GM23338 (cell line): ENCODE measurements at regions not wholly inside any gene's neighbourhood (a gene's known extent, or its start where the extent isn't known, plus 50 kb on each side); places are given as distances from the start of the nearest gene placed in this dataset.

ENCODE experiments used
- ATAC-seq: fragments of 200-7000 bp; cut with Tn5 transposase; 3 replicates; pipeline ENCODE4 v1.9.1; 2020
- DNase-seq: peaks from one replicate; pipeline ENCODE4 v3.0.0-alpha.2; 2015; ENCODE audit warnings: low spot score
- H2AFZ ChIP-seq: fragments of 200-600 bp; sonication (generic); 2 replicates; pipeline ENCODE4 v1.8.0; 2016; ENCODE audit warnings: antibody characterized with exemption, mild to moderate bottlenecking, moderate library complexity
- H3F3A ChIP-seq: fragments of 200-600 bp; sonication (generic); replicated peaks from 2 replicates; pipeline ENCODE4 v1.8.0; 2017; ENCODE audit warnings: antibody characterized with exemption, mixed run types, low read depth
- H3K27ac ChIP-seq: fragments of 200-600 bp; sonication (generic); 2 replicates; pipeline ENCODE4 v1.6.1; 2016; ENCODE audit warnings: low read depth
- H3K27me3 ChIP-seq: fragments of 200-600 bp; sonication (generic); 2 replicates; pipeline ENCODE4 v1.8.0; 2016; ENCODE audit warnings: mild to moderate bottlenecking, mixed run types, moderate library complexity; ENCODE audit not compliant: insufficient read depth
- H3K36me3 ChIP-seq: fragments of 200-600 bp; sonication (generic); 2 replicates; pipeline ENCODE4 v1.8.0; 2016; ENCODE audit warnings: mild to moderate bottlenecking; ENCODE audit not compliant: insufficient read depth
- H3K4me1 ChIP-seq: fragments of 200-600 bp; sonication (generic); 2 replicates; pipeline ENCODE4 v1.8.0; 2016; ENCODE audit warnings: mild to moderate bottlenecking, moderate library complexity; ENCODE audit not compliant: insufficient read depth
- H3K4me2 ChIP-seq: fragments of 200-600 bp; sonication (generic); 2 replicates; pipeline ENCODE4 v1.7.1; 2017; ENCODE audit warnings: mixed run types
- H3K4me3 ChIP-seq: fragments of 200-600 bp; sonication (generic); 2 replicates; pipeline ENCODE4 v1.6.1; 2016; ENCODE audit warnings: mixed run types
- H3K79me2 ChIP-seq: fragments of 200-600 bp; sonication (generic); replicated peaks from 2 replicates; pipeline ENCODE4 v1.8.0; 2017; ENCODE audit warnings: mild to moderate bottlenecking; ENCODE audit not compliant: insufficient read depth
- H3K9me2 ChIP-seq: fragments of 200-600 bp; sonication (generic); 2 replicates; pipeline ENCODE4 v1.8.0; 2017; ENCODE audit not compliant: insufficient read depth
- H4K20me1 ChIP-seq: fragments of 200-600 bp; sonication (generic); replicated peaks from 2 replicates; pipeline ENCODE4 v1.8.0; 2017; ENCODE audit warnings: mild to moderate bottlenecking; ENCODE audit not compliant: insufficient read depth
- H3K27ac Mint-ChIP-seq: 2 replicates; pipeline ENCODE4 v1.8.0; 2020; ENCODE audit warnings: inconsistent platforms, mild to moderate bottlenecking, moderate library complexity, mixed read lengths
- H3K27me3 Mint-ChIP-seq: 3 replicates; pipeline ENCODE4 v1.8.0; 2022; ENCODE audit warnings: low read depth, mild to moderate bottlenecking, moderate library complexity, mixed read lengths, inconsistent platforms; ENCODE audit not compliant: insufficient read depth, poor library complexity
- H3K36me3 Mint-ChIP-seq: 3 replicates; pipeline ENCODE4 v1.8.0; 2021; ENCODE audit warnings: low read depth, mild to moderate bottlenecking, inconsistent platforms, moderate library complexity, mixed read lengths
- H3K4me1 Mint-ChIP-seq: 3 replicates; pipeline ENCODE4 v1.8.0; 2020; ENCODE audit warnings: mild to moderate bottlenecking, inconsistent platforms, mixed read lengths
- H3K4me3 Mint-ChIP-seq: 3 replicates; pipeline ENCODE4 v1.8.0; 2021; ENCODE audit warnings: moderate library complexity, mild to moderate bottlenecking, inconsistent platforms, mixed read lengths
- H3K9me3 Mint-ChIP-seq: 3 replicates; pipeline ENCODE4 v1.8.0; 2020; ENCODE audit warnings: moderate library complexity, mild to moderate bottlenecking, inconsistent platforms, mixed read lengths
- CREB1 ChIP-seq: fragments of 250-450 bp; sonication (Bioruptor Pico); IDR thresholded peaks from 2 replicates; pipeline ENCODE4 v1.5.0; 2020; ENCODE audit warnings: low read depth, mild to moderate bottlenecking, moderate library complexity
- EZH2 ChIP-seq: fragments of 200-600 bp; sonication (generic); IDR thresholded peaks from one replicate; pipeline ENCODE4 v1.8.0; 2017; ENCODE audit warnings: antibody characterized with exemption, mild to moderate bottlenecking, low read depth; ENCODE audit not compliant: unreplicated experiment
- EZH2phosphoT487 ChIP-seq: fragments of 200-600 bp; sonication (generic); IDR thresholded peaks from one replicate; pipeline ENCODE4 v1.8.1; 2018; ENCODE audit warnings: antibody characterized with exemption; ENCODE audit not compliant: unreplicated experiment
- JUNB ChIP-seq: IDR thresholded peaks from one replicate; pipeline ENCODE4 v1.6.1; 2016; ENCODE audit warnings: antibody characterized with exemption; ENCODE audit not compliant: unreplicated experiment
- NANOG ChIP-seq: IDR thresholded peaks from 2 replicates; pipeline ENCODE4 v1.6.1; 2016; ENCODE audit warnings: antibody characterized with exemption, borderline replicate concordance
- POLR2AphosphoS5 ChIP-seq: IDR thresholded peaks from 2 replicates; pipeline ENCODE4 v1.6.1; 2016; ENCODE audit warnings: antibody characterized with exemption, low read depth
- STAT1 ChIP-seq: IDR thresholded peaks from one replicate; pipeline ENCODE4 v1.6.1; 2016; ENCODE audit warnings: antibody characterized with exemption; ENCODE audit not compliant: unreplicated experiment
- ZNF114 ChIP-seq: fragments of 250-450 bp; sonication (Bioruptor Pico); IDR thresholded peaks from 2 replicates; pipeline ENCODE4 v1.5.0; 2020; ENCODE audit warnings: mild to moderate bottlenecking, moderate library complexity
- ZNF331 ChIP-seq: fragments of 250-450 bp; sonication (Bioruptor Pico); IDR thresholded peaks from 2 replicates; pipeline ENCODE4 v1.5.0; 2020; ENCODE audit warnings: low read depth, mild to moderate bottlenecking, moderate library complexity
- TF ChIP-seq, protein P1 (sequence below): fragments of 250-450 bp; sonication (Bioruptor Pico); IDR thresholded peaks from 2 replicates; pipeline ENCODE4 v1.5.0; 2020; ENCODE audit warnings: mild to moderate bottlenecking, moderate library complexity
- TF ChIP-seq, protein P2 (sequence below): IDR thresholded peaks from 2 replicates; pipeline ENCODE4 v1.6.1; 2016; ENCODE audit warnings: antibody characterized with exemption
- TF ChIP-seq, protein P3 (sequence below): IDR thresholded peaks from one replicate; pipeline ENCODE4 v1.6.1; 2018; ENCODE audit warnings: antibody characterized with exemption; ENCODE audit not compliant: unreplicated experiment
- TF ChIP-seq, protein P4 (sequence below), 2 experiments: fragments of 200-600 bp in 1 of 2; sonication (generic) in 1 of 2; conservative IDR thresholded peaks; 2 replicates each; pipeline versions ENCODE4 v1.5.1 to v1.6.1; 2016 to 2017; ENCODE audit warnings: antibody characterized with exemption in 2 of 2, low read depth in 2 of 2, mild to moderate bottlenecking in 2 of 2, moderate library complexity in 1 of 2

DNA sequence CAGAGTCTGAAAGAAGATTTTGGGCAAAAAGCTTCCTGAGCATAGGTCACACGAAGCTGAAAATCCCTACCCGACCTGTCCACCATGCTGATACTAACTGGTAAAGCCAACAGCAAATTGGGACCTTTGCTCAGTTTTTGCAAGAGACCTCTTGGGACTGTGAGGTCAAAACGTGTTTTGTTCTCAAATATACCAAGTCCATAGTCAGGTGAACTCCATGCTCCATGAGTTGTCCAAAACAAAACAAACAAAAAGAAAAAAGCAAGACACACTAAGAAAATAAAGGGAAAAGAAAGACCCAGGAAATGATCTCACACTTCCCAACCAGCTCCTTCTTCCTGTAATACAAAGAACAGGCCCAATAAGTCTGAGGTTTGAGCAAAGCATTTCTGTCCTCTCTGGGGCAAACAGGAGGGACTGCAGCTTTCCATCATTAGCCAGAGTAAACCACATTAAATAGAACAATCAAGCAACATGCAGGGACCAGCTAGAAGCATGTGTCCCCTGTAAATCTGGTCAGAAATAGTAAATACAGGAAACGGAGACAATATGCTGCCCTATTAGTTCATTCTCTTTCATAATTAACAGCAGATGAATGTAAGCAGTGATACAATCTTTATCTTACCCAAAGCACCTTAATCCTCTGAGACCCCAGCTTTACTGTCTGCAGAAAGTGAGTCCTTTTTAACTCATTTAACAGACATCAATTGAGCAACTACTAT, 125.0 kb upstream of the LIPC start:
- Histone ChIP-seq H2AFZ (peak overlapping the region; percentile 85), H3K27ac (no peak overlapping the region)

More for the DNA sequence above, 125.0 kb upstream of the LIPC start:
- DNase-seq (no peak), ATAC-seq (no peak)
- H3K27me3 Mint-ChIP-seq = peaks cover 2% of the 10 kb centered on the region
- Histone ChIP-seq H3F3A (no peaks in the 10 kb centered on the region), H3K4me3 (no peak overlapping the region), H3K27me3 (no peaks in the 10 kb centered on the region), H3K36me3 (no peaks in the 10 kb centered on the region), H4K20me1 (no peaks in the 10 kb centered on the region), H3K9me2 (0 out of 2 replicates have a peak, but pooled peaks cover 1% of the 10 kb centered on the region), H3K4me1 (peaks cover 14% of the 10 kb centered on the region; the same call in 1 of the 2 replicates), H3K79me2 (no peaks in the 10 kb centered on the region), H3K4me2 (no peak overlapping the region)
- H3K9me3 Mint-ChIP-seq = no peaks in the 10 kb centered on the region
- TF ChIP-seq CREB1 = no peak
- TF ChIP-seq, protein P1, sequence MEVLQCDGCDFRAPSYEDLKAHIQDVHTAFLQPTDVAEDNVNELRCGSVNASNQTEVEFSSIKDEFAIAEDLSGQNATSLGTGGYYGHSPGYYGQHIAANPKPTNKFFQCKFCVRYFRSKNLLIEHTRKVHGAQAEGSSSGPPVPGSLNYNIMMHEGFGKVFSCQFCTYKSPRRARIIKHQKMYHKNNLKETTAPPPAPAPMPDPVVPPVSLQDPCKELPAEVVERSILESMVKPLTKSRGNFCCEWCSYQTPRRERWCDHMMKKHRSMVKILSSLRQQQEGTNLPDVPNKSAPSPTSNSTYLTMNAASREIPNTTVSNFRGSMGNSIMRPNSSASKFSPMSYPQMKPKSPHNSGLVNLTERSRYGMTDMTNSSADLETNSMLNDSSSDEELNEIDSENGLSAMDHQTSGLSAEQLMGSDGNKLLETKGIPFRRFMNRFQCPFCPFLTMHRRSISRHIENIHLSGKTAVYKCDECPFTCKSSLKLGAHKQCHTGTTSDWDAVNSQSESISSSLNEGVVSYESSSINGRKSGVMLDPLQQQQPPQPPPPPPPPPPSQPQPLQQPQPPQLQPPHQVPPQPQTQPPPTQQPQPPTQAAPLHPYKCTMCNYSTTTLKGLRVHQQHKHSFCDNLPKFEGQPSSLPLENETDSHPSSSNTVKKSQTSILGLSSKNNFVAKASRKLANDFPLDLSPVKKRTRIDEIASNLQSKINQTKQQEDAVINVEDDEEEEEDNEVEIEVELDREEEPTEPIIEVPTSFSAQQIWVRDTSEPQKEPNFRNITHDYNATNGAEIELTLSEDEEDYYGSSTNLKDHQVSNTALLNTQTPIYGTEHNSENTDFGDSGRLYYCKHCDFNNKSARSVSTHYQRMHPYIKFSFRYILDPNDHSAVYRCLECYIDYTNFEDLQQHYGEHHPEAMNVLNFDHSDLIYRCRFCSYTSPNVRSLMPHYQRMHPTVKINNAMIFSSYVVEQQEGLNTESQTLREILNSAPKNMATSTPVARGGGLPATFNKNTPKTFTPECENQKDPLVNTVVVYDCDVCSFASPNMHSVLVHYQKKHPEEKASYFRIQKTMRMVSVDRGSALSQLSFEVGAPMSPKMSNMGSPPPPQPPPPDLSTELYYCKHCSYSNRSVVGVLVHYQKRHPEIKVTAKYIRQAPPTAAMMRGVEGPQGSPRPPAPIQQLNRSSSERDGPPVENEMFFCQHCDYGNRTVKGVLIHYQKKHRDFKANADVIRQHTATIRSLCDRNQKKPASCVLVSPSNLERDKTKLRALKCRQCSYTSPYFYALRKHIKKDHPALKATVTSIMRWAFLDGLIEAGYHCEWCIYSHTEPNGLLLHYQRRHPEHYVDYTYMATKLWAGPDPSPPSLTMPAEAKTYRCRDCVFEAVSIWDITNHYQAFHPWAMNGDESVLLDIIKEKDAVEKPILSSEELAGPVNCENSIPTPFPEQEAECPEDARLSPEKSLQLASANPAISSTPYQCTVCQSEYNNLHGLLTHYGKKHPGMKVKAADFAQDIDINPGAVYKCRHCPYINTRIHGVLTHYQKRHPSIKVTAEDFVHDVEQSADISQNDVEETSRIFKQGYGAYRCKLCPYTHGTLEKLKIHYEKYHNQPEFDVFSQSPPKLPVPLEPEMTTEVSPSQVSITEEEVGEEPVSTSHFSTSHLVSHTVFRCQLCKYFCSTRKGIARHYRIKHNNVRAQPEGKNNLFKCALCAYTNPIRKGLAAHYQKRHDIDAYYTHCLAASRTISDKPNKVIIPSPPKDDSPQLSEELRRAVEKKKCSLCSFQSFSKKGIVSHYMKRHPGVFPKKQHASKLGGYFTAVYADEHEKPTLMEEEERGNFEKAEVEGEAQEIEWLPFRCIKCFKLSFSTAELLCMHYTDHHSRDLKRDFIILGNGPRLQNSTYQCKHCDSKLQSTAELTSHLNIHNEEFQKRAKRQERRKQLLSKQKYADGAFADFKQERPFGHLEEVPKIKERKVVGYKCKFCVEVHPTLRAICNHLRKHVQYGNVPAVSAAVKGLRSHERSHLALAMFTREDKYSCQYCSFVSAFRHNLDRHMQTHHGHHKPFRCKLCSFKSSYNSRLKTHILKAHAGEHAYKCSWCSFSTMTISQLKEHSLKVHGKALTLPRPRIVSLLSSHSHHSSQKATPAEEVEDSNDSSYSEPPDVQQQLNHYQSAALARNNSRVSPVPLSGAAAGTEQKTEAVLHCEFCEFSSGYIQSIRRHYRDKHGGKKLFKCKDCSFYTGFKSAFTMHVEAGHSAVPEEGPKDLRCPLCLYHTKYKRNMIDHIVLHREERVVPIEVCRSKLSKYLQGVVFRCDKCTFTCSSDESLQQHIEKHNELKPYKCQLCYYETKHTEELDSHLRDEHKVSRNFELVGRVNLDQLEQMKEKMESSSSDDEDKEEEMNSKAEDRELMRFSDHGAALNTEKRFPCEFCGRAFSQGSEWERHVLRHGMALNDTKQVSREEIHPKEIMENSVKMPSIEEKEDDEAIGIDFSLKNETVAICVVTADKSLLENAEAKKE (CRISPR knock-in tag) = no peak
- TF ChIP-seq ZNF114 (CRISPR knock-in tag) = no peak
- TF ChIP-seq, protein P2, sequence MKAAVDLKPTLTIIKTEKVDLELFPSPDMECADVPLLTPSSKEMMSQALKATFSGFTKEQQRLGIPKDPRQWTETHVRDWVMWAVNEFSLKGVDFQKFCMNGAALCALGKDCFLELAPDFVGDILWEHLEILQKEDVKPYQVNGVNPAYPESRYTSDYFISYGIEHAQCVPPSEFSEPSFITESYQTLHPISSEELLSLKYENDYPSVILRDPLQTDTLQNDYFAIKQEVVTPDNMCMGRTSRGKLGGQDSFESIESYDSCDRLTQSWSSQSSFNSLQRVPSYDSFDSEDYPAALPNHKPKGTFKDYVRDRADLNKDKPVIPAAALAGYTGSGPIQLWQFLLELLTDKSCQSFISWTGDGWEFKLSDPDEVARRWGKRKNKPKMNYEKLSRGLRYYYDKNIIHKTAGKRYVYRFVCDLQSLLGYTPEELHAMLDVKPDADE = no peak
- TF ChIP-seq EZH2 = no peak
- TF ChIP-seq ZNF331 (CRISPR knock-in tag) = no peak
- no peak for TF ChIP-seq NANOG
- no peak for TF ChIP-seq POLR2AphosphoS5
- TF ChIP-seq, protein P3, sequence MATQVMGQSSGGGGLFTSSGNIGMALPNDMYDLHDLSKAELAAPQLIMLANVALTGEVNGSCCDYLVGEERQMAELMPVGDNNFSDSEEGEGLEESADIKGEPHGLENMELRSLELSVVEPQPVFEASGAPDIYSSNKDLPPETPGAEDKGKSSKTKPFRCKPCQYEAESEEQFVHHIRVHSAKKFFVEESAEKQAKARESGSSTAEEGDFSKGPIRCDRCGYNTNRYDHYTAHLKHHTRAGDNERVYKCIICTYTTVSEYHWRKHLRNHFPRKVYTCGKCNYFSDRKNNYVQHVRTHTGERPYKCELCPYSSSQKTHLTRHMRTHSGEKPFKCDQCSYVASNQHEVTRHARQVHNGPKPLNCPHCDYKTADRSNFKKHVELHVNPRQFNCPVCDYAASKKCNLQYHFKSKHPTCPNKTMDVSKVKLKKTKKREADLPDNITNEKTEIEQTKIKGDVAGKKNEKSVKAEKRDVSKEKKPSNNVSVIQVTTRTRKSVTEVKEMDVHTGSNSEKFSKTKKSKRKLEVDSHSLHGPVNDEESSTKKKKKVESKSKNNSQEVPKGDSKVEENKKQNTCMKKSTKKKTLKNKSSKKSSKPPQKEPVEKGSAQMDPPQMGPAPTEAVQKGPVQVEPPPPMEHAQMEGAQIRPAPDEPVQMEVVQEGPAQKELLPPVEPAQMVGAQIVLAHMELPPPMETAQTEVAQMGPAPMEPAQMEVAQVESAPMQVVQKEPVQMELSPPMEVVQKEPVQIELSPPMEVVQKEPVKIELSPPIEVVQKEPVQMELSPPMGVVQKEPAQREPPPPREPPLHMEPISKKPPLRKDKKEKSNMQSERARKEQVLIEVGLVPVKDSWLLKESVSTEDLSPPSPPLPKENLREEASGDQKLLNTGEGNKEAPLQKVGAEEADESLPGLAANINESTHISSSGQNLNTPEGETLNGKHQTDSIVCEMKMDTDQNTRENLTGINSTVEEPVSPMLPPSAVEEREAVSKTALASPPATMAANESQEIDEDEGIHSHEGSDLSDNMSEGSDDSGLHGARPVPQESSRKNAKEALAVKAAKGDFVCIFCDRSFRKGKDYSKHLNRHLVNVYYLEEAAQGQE = no peak
- TF ChIP-seq, protein P4, sequence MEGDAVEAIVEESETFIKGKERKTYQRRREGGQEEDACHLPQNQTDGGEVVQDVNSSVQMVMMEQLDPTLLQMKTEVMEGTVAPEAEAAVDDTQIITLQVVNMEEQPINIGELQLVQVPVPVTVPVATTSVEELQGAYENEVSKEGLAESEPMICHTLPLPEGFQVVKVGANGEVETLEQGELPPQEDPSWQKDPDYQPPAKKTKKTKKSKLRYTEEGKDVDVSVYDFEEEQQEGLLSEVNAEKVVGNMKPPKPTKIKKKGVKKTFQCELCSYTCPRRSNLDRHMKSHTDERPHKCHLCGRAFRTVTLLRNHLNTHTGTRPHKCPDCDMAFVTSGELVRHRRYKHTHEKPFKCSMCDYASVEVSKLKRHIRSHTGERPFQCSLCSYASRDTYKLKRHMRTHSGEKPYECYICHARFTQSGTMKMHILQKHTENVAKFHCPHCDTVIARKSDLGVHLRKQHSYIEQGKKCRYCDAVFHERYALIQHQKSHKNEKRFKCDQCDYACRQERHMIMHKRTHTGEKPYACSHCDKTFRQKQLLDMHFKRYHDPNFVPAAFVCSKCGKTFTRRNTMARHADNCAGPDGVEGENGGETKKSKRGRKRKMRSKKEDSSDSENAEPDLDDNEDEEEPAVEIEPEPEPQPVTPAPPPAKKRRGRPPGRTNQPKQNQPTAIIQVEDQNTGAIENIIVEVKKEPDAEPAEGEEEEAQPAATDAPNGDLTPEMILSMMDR (conservative IDR thresholded peaks at IDR 0.05; ENCODE audit: low read depth in 2 of 2) = no peak
- TF ChIP-seq JUNB = no peak
- TF ChIP-seq STAT1 = no peak
- TF ChIP-seq EZH2phosphoT487 = no peak
- H3K4me3 Mint-ChIP-seq = no peak overlapping the region
- peaks cover 20% of the 10 kb centered on the region for H3K4me1 Mint-ChIP-seq
- no peaks in the 10 kb centered on the region for H3K36me3 Mint-ChIP-seq
- no peak overlapping the region for H3K27ac Mint-ChIP-seq
